Mesenchymal stem cell (in vitro differentiated cells and primary cell): ENCODE measurements at regions not wholly inside any gene's neighbourhood (a gene's known extent, or its start where the extent isn't known, plus 50 kb on each side); places are given as distances from the start of the nearest gene placed in this dataset.

Experiments
- DNase-seq: peaks from one replicate; pipeline ENCODE4 v3.0.0-alpha.2; 2013
- H2AFZ ChIP-seq: one replicate; pipeline ENCODE4 v1.6.1; 2013; ENCODE audit warnings: low read depth, mild to moderate bottlenecking, control low read depth, inconsistent platforms, low read length, moderate library complexity
- H2AK5ac ChIP-seq: 2 replicates; pipeline ENCODE4 v1.6.1; 2013; ENCODE audit warnings: low read length, moderate library complexity, mild to moderate bottlenecking, inconsistent platforms; ENCODE audit not compliant: severe bottlenecking
- H2BK120ac ChIP-seq: one replicate; pipeline ENCODE4 v1.6.1; 2013; ENCODE audit warnings: low read depth, mild to moderate bottlenecking, inconsistent platforms, low read length, moderate library complexity
- H2BK12ac ChIP-seq, 2 experiments: one replicate each; pipeline ENCODE4 v1.6.1; 2013; ENCODE audit warnings: inconsistent platforms in 2 of 2, low read length in 2 of 2, mild to moderate bottlenecking in 2 of 2, moderate library complexity in 2 of 2, control low read depth in 1 of 2
- H2BK15ac ChIP-seq: one replicate; pipeline ENCODE4 v1.6.1; 2013; ENCODE audit warnings: mild to moderate bottlenecking, low read depth, inconsistent platforms; ENCODE audit not compliant: poor library complexity, severe bottlenecking
- H2BK5ac ChIP-seq: 2 replicates; pipeline ENCODE4 v1.6.1; 2013; ENCODE audit warnings: low read depth, mild to moderate bottlenecking, low read length, control low read depth, inconsistent platforms; ENCODE audit not compliant: poor library complexity, severe bottlenecking
- H3K14ac ChIP-seq, 2 experiments: one replicate each; pipeline ENCODE4 v1.6.1; 2013; ENCODE audit warnings: inconsistent platforms in 2 of 2, low read length in 2 of 2, control low read depth in 1 of 2, mild to moderate bottlenecking in 1 of 2, moderate library complexity in 1 of 2
- H3K18ac ChIP-seq, 2 experiments: one replicate each; pipeline ENCODE4 v1.6.1; 2013; ENCODE audit warnings: inconsistent platforms in 2 of 2, low read length in 2 of 2, control low read depth in 1 of 2, low read depth in 1 of 2, mild to moderate bottlenecking in 1 of 2
- H3K23ac ChIP-seq, 2 experiments: one replicate each; pipeline ENCODE4 v1.6.1; 2013; ENCODE audit warnings: inconsistent platforms in 2 of 2, low read length in 2 of 2, mild to moderate bottlenecking in 2 of 2, moderate library complexity in 2 of 2, control low read depth in 1 of 2
- H3K27ac ChIP-seq: 2 replicates; pipeline ENCODE4 v1.5.1; 2013; ENCODE audit warnings: mild to moderate bottlenecking, moderate library complexity, low read length, control low read depth, inconsistent platforms; ENCODE audit not compliant: poor library complexity, severe bottlenecking
- H3K27me3 ChIP-seq, 2 experiments: 2 replicates each; pipeline versions ENCODE4 v1.6.1 to v1.7.0; 2013; ENCODE audit warnings: low read length in 2 of 2, mild to moderate bottlenecking in 2 of 2, moderate library complexity in 2 of 2, control low read depth in 1 of 2, inconsistent platforms in 1 of 2; ENCODE audit not compliant: control insufficient read depth in 1 of 2, insufficient read depth in 1 of 2
- H3K36me3 ChIP-seq, 2 experiments: 2 replicates each; pipeline versions ENCODE4 v1.6.1 to v1.7.0; 2013; ENCODE audit warnings: low read length in 2 of 2, control low read depth in 1 of 2, inconsistent platforms in 1 of 2, low read depth in 1 of 2, mild to moderate bottlenecking in 1 of 2; ENCODE audit not compliant: insufficient read depth in 2 of 2, control insufficient read depth in 1 of 2
- H3K4ac ChIP-seq, 2 experiments: one replicate each; pipeline ENCODE4 v1.6.1; 2013; ENCODE audit warnings: inconsistent platforms in 2 of 2, low read length in 2 of 2, mild to moderate bottlenecking in 2 of 2, moderate library complexity in 2 of 2, control low read depth in 1 of 2, low read depth in 1 of 2
- H3K4me1 ChIP-seq: 2 replicates; pipeline ENCODE4 v1.6.1; 2013; ENCODE audit warnings: low read depth, low read length, control low read depth; ENCODE audit not compliant: control insufficient read depth, insufficient read depth
- H3K4me2 ChIP-seq: 2 replicates; pipeline ENCODE4 v1.6.1; 2013; ENCODE audit warnings: low read length, mild to moderate bottlenecking, inconsistent platforms; ENCODE audit not compliant: poor library complexity, severe bottlenecking
- H3K4me3 ChIP-seq, 2 experiments: 2 replicates each; pipeline versions ENCODE4 v1.5.1 to v1.7.0; 2013; ENCODE audit warnings: low read length in 2 of 2, mild to moderate bottlenecking in 2 of 2, control low read depth in 1 of 2, low read depth in 1 of 2; ENCODE audit not compliant: insufficient read depth in 1 of 2
- H3K79me1 ChIP-seq: replicated peaks from 2 replicates; pipeline ENCODE4 v1.6.1; 2013; ENCODE audit warnings: mild to moderate bottlenecking, control low read depth, low read length, inconsistent platforms; ENCODE audit not compliant: poor library complexity, severe bottlenecking
- H3K9ac ChIP-seq: 2 replicates; pipeline ENCODE4 v1.7.0; 2013; ENCODE audit warnings: mild to moderate bottlenecking, low read length, moderate library complexity
- H3K9me3 ChIP-seq: 2 replicates; pipeline ENCODE4 v1.7.0; 2013; ENCODE audit warnings: mild to moderate bottlenecking, low read length; ENCODE audit not compliant: control insufficient read depth
- H4K8ac ChIP-seq: one replicate; pipeline ENCODE4 v1.6.1; 2013; ENCODE audit warnings: inconsistent platforms, mild to moderate bottlenecking, low read length, moderate library complexity
- H4K91ac ChIP-seq: one replicate; pipeline ENCODE4 v1.6.1; 2013; ENCODE audit warnings: mild to moderate bottlenecking, low read length, inconsistent platforms
- WGBS: methylation state at CpG from one replicate; pipeline ENCODE4 v1.1.7; 2013; ENCODE audit warnings: mixed read lengths; 5-methylcytosine and 5-hydroxymethylcytosine counted together

- H3K9ac ChIP-seq: no peak overlapping the region
- H3K4ac ChIP-seq: no peak overlapping the region
- peak overlapping the region; percentile 29 for H3K27ac ChIP-seq
- no peak overlapping the region for H2AK5ac ChIP-seq
- no peak overlapping the region for H3K18ac ChIP-seq
- no peak overlapping the region for H2BK15ac ChIP-seq
- DNase-seq: no peak
- no peak overlapping the region for H3K4me3 ChIP-seq
- H2BK12ac ChIP-seq: no peak overlapping the region
- no peaks in the 10 kb centered on the region for H3K36me3 ChIP-seq
- H4K8ac ChIP-seq: no peak overlapping the region
- H3K79me1 ChIP-seq: no peaks in the 10 kb centered on the region
- no peak overlapping the region for H3K23ac ChIP-seq
- peaks cover 27% of the 10 kb centered on the region for H3K9me3 ChIP-seq
- 97% methylated on average over 2 of the region's 2 CpGs for WGBS
- no peak overlapping the region for H2BK5ac ChIP-seq
- no peak overlapping the region for H3K14ac ChIP-seq
- H3K27me3 ChIP-seq: no peaks in the 10 kb centered on the region
- H3K4me2 ChIP-seq: peak overlapping the region; percentile 34
- no peak overlapping the region for H2BK120ac ChIP-seq
- H3K4me1 ChIP-seq: no peaks in the 10 kb centered on the region
- no peak overlapping the region for H2AFZ ChIP-seq
- H4K91ac ChIP-seq: no peak overlapping the region
These were observed 140.7 kb upstream of the KLF12 start for GRCh38 chr13:74274916-74275315.

- Histone ChIP-seq H2AK5ac (no peak overlapping the region), H3K4me1 (no peaks in the 10 kb centered on the region), H3K23ac (no peak overlapping the region), H3K18ac (no peak overlapping the region), H3K36me3 (no peaks in the 10 kb centered on the region), H3K4me2 (no peak overlapping the region), H3K79me1 (no peaks in the 10 kb centered on the region), H4K8ac (no peak overlapping the region), H3K4ac (no peak overlapping the region), H3K27me3 (no peaks in the 10 kb centered on the region), H2AFZ (no peak overlapping the region), H2BK15ac (no peak overlapping the region), H3K27ac (no peak overlapping the region), H2BK120ac (no peak overlapping the region), H3K9ac (no peak overlapping the region), H4K91ac (no peak overlapping the region), H3K9me3 (peaks cover 27% of the 10 kb centered on the region), H2BK12ac (no peak overlapping the region), H3K4me3 (no peak overlapping the region), H2BK5ac (no peak overlapping the region), H3K14ac (no peak overlapping the region)
- WGBS: no CpG with 5 or more reads among the region's 1 CpG
- DNase-seq: no peak
These were observed 139.4 kb upstream of the KLF12 start for GRCh38 chr13:74273581-74273980.

- Histone ChIP-seq H2AK5ac (no peak overlapping the region), H2AFZ (no peak overlapping the region), H3K14ac (no peak overlapping the region), H3K23ac (no peak overlapping the region), H3K4me3 (no peak overlapping the region), H2BK12ac (no peak overlapping the region), H3K4me1 (no peaks in the 10 kb centered on the region), H3K18ac (no peak overlapping the region), H3K4me2 (no peak overlapping the region), H3K79me1 (no peaks in the 10 kb centered on the region), H2BK5ac (no peak overlapping the region), H4K91ac (no peak overlapping the region), H3K9me3 (peaks cover 27% of the 10 kb centered on the region), H3K27ac (no peak overlapping the region), H3K36me3 (no peaks in the 10 kb centered on the region), H3K4ac (no peak overlapping the region), H2BK15ac (no peak overlapping the region), H4K8ac (no peak overlapping the region), H2BK120ac (no peak overlapping the region), H3K27me3 (no peaks in the 10 kb centered on the region), H3K9ac (no peak overlapping the region)
- no CpG with 5 or more reads among the region's 1 CpG for WGBS
- DNase-seq: no peak
These were observed 138.6 kb upstream of the KLF12 start for GRCh38 chr13:74272826-74273225.

GRCh38 chr13:74270018-74270417, 135.8 kb upstream of the KLF12 start:
- no peak overlapping the region for H2BK5ac ChIP-seq
- no peak overlapping the region for H3K4me2 ChIP-seq
- no peak overlapping the region for H2BK15ac ChIP-seq
- H3K27me3 ChIP-seq: no peaks in the 10 kb centered on the region
- H2AFZ ChIP-seq: no peak overlapping the region
- no peak overlapping the region for H3K4ac ChIP-seq
- no peak overlapping the region for H3K9ac ChIP-seq
- H2AK5ac ChIP-seq: no peak overlapping the region
- H3K18ac ChIP-seq: no peak overlapping the region
- H3K9me3 ChIP-seq: peaks cover 45% of the 10 kb centered on the region
- no peak overlapping the region for H4K8ac ChIP-seq
- H2BK12ac ChIP-seq: no peak overlapping the region
- no peaks in the 10 kb centered on the region for H3K36me3 ChIP-seq
- H3K23ac ChIP-seq: no peak overlapping the region
- no peak for DNase-seq
- no peaks in the 10 kb centered on the region for H3K79me1 ChIP-seq
- no peak overlapping the region for H3K4me3 ChIP-seq
- no peaks in the 10 kb centered on the region for H3K4me1 ChIP-seq
- no peak overlapping the region for H3K27ac ChIP-seq
- no peak overlapping the region for H2BK120ac ChIP-seq
- no peak overlapping the region for H3K14ac ChIP-seq
- WGBS: 58% methylated on average over 1 of the region's 1 CpG
- no peak overlapping the region for H4K91ac ChIP-seq
